K562 (cell line): ENCODE measurements at regions not wholly inside any gene's neighbourhood (a gene's known extent, or its start where the extent isn't known, plus 50 kb on each side); places are given as distances from the start of the nearest gene placed in this dataset.

Experiments used
- ATAC-seq: fragments of 200-7000 bp; cut with Tn5 transposase; 3 replicates; pipeline ENCODE4 v1.9.1; 2020; ENCODE audit warnings: moderate library complexity
- BruUV-seq: library from RNA; stranded (reverse); fragments of 400-500 nt; replicated peaks from 2 replicates; lab custom pipeline; 2021; lab: Mats Ljungman, UMichigan
- CTCF ChIA-PET: fragments of 300-600 bp; formaldehyde crosslinking; extraction: SDS; loops from one replicate; lab custom pipeline; 2021; ENCODE audit warnings: low intra/inter-chr PET ratio; lab: Yijun Ruan, JAX
- POLR2A ChIA-PET: fragments of 300-600, 350-650 bp; sonication (Branson Sonifier 250); formaldehyde crosslinking; extraction: SDS; loops from one replicate; lab custom pipeline; 2021; ENCODE audit warnings: antibody characterized with exemption, inconsistent platforms; lab: Yijun Ruan, JAX
- DNase-seq, 4 experiments: peaks; one replicate each; pipeline versions ENCODE4 v3.0.0 to v3.0.0-alpha.2; 2011 to 2018; ENCODE audit warnings: low spot score in 3 of 4, mixed read lengths in 3 of 4; ENCODE audit errors: extremely low read depth in 1 of 4
- FAIRE-seq: peaks from 2 replicates; lab custom pipeline; 2011; peaks lifted over from hg19 to GRCh38; lab: Jason Lieb, UNC
- H2AFZ ChIP-seq: 2 replicates; pipeline ENCODE4 v1.6.0; 2011; ENCODE audit warnings: low read depth, low read length, control low read depth, inconsistent platforms
- H3K27ac ChIP-seq: fragments of 200-600 bp; 3 replicates; pipeline ENCODE4 v1.8.0; 2011; ENCODE audit warnings: low read depth, mild to moderate bottlenecking, control low read depth, inconsistent platforms, low read length, moderate library complexity, mixed read lengths; ENCODE audit errors: extremely low read depth
- H3K27me3 ChIP-seq, 2 experiments: fragments of 300-600 bp in 1 of 2; 2 replicates in 1 of 2; 3 replicates in 1 of 2; pipeline versions ENCODE4 v1.6.0 to v1.8.0; 2011; ENCODE audit warnings: inconsistent platforms in 2 of 2, low read length in 2 of 2, mild to moderate bottlenecking in 1 of 2, mixed read lengths in 1 of 2, moderate library complexity in 1 of 2; ENCODE audit not compliant: control insufficient read depth in 2 of 2, insufficient read depth in 2 of 2
- H3K36me3 ChIP-seq: fragments of 300-600 bp; 3 replicates; pipeline ENCODE4 v1.8.0; 2011; ENCODE audit warnings: mild to moderate bottlenecking, low read length, inconsistent platforms; ENCODE audit not compliant: control insufficient read depth, insufficient read depth
- H3K4me1 ChIP-seq, 2 experiments: fragments of 200-600 bp in 1 of 2; replicated peaks in 1 of 2; 2 replicates in 1 of 2; 3 replicates in 1 of 2; pipeline versions ENCODE4 v1.5.1 to v1.8.0; 2011; ENCODE audit warnings: inconsistent platforms in 2 of 2, low read length in 2 of 2, mild to moderate bottlenecking in 1 of 2, mixed read lengths in 1 of 2, moderate library complexity in 1 of 2; ENCODE audit not compliant: control insufficient read depth in 2 of 2, insufficient read depth in 2 of 2
- H3K4me2 ChIP-seq: 2 replicates; pipeline ENCODE4 v1.6.1; 2011; ENCODE audit warnings: low read length, control low read depth, inconsistent platforms, mixed read lengths; ENCODE audit not compliant: insufficient read depth
- H3K4me3 ChIP-seq: fragments of 200-600 bp; sonication (generic), shearing (Covaris generic); 2 replicates; pipeline ENCODE4 v1.5.1; 2016; ENCODE audit warnings: control low read depth, inconsistent platforms
- H3K79me2 ChIP-seq: fragments of 200-600 bp; 3 replicates; pipeline ENCODE4 v1.8.0; 2011; ENCODE audit warnings: low read length, inconsistent platforms; ENCODE audit not compliant: control insufficient read depth, insufficient read depth
- H3K9ac ChIP-seq, 2 experiments: 2 replicates each; pipeline versions ENCODE4 v1.6.0 to v1.6.1; 2011; ENCODE audit warnings: low read depth in 2 of 2, low read length in 2 of 2, control low read depth in 1 of 2, inconsistent platforms in 1 of 2, mild to moderate bottlenecking in 1 of 2, mixed read lengths in 1 of 2; ENCODE audit not compliant: insufficient read depth in 1 of 2
- H3K9me1 ChIP-seq: one replicate; pipeline ENCODE4 v1.6.0; 2011; ENCODE audit warnings: inconsistent platforms, mild to moderate bottlenecking, low read length, moderate library complexity; ENCODE audit not compliant: control insufficient read depth, insufficient read depth
- H3K9me3 ChIP-seq: replicated peaks from 2 replicates; pipeline ENCODE4 v1.5.1; 2011; ENCODE audit warnings: low read depth, low read length, inconsistent platforms; ENCODE audit not compliant: control insufficient read depth, insufficient read depth
- H4K20me1 ChIP-seq: replicated peaks from 2 replicates; pipeline ENCODE4 v1.6.1; 2011; ENCODE audit warnings: low read length, inconsistent platforms, mixed read lengths; ENCODE audit not compliant: control insufficient read depth, insufficient read depth
- CEBPZ ChIP-seq: fragments of 150-350 bp; IDR thresholded peaks from 2 replicates; pipeline ENCODE4 v1.6.1; 2014; ENCODE audit warnings: low read depth, mild to moderate bottlenecking, low read length, borderline replicate concordance
- ETS2 ChIP-seq: IDR thresholded peaks from 2 replicates; pipeline ENCODE4 v1.6.1; 2016; ENCODE audit warnings: borderline replicate concordance, missing genetic modification characterization, mild to moderate bottlenecking, moderate library complexity, missing compliant biosample characterization; ENCODE audit not compliant: poor library complexity, severe bottlenecking
- HMG20B ChIP-seq: fragments of 250-450 bp; sonication (Bioruptor Pico); IDR thresholded peaks from 2 replicates; pipeline ENCODE4 v1.5.0; 2021; ENCODE audit warnings: mild to moderate bottlenecking
- KDM1A ChIP-seq, 2 experiments: fragments of 450-650 bp; IDR thresholded peaks; 2 replicates each; pipeline ENCODE4 v1.6.1; 2016; ENCODE audit warnings: mild to moderate bottlenecking in 2 of 2
- MAZ ChIP-seq, 2 experiments: fragments of 450-650 bp in 1 of 2; sonication (generic) in 1 of 2; formaldehyde crosslinking; IDR thresholded peaks in 1 of 2; conservative IDR thresholded peaks in 1 of 2; 2 replicates each; pipeline versions ENCODE4 v1.4.0 to v1.5.0; 2020; ENCODE audit warnings: mild to moderate bottlenecking in 1 of 2, missing genetic modification reagents in 1 of 2
- PRMT5 ChIP-seq: sonication (generic); formaldehyde crosslinking; IDR thresholded peaks from 2 replicates; pipeline ENCODE4 v1.5.0; 2020; ENCODE audit warnings: missing genetic modification reagents
- THRAP3 ChIP-seq: fragments of 450-650 bp; IDR thresholded peaks from 2 replicates; pipeline ENCODE4 v1.6.1; 2016; ENCODE audit warnings: mild to moderate bottlenecking, inconsistent platforms, borderline replicate concordance
- YY1 ChIP-seq, 3 experiments: IDR thresholded peaks; 2 replicates each; pipeline ENCODE4 v1.6.1; 2011; ENCODE audit warnings: low read length in 2 of 3, mild to moderate bottlenecking in 2 of 3, moderate library complexity in 2 of 3, borderline replicate concordance in 1 of 3, control low read depth in 1 of 3, low read depth in 1 of 3; ENCODE audit not compliant: insufficient read depth in 3 of 3, insufficient replicate concordance in 2 of 3, control insufficient read depth in 1 of 3, insufficient read length in 1 of 3; ENCODE audit errors: extremely low read depth in 1 of 3
- ZBTB5 ChIP-seq: fragments of 450-650 bp; IDR thresholded peaks from 2 replicates; pipeline ENCODE4 v1.6.1; 2017; ENCODE audit warnings: antibody characterized with exemption
- ZC3H8 ChIP-seq: fragments of 450-650 bp; IDR thresholded peaks from 2 replicates; pipeline ENCODE4 v1.6.1; 2017
- ZFP91 ChIP-seq: sonication (generic); formaldehyde crosslinking; IDR thresholded peaks from 2 replicates; pipeline ENCODE4 v1.8.0; 2022; ENCODE audit warnings: mild to moderate bottlenecking, missing genetic modification reagents
- WGBS: fragments of 100-300 bp; shearing (Covaris generic); methylation state at CpG from one replicate; pipeline ENCODE4 v1.1.6; 2016; ENCODE audit warnings: low coverage, mixed read lengths; ENCODE audit not compliant: insufficient coverage; ENCODE audit errors: missing lambda C conversion rate; 5-methylcytosine and 5-hydroxymethylcytosine counted together
- in situ Hi-C: fragments of 300-500 bp; cut with MboI; formaldehyde crosslinking; loops from 4 replicates; pipeline ENCODE4 v1.15.0; 2018; ENCODE audit warnings: inconsistent platforms, mixed read lengths
- intact Hi-C: fragments of 100-400 bp; cut with micrococcal nuclease; formaldehyde crosslinking; loops from 2 replicates; pipeline ENCODE4 v1.14.2; 2022
- TF ChIP-seq, protein P1 (sequence below), 2 experiments: fragments of 450-650 bp in 1 of 2; sonication (generic) in 1 of 2; formaldehyde crosslinking; conservative IDR thresholded peaks; 2 replicates each; pipeline versions ENCODE4 v1.4.0 to v1.8.1; 2020 to 2022; ENCODE audit warnings: mild to moderate bottlenecking in 1 of 2, missing genetic modification reagents in 1 of 2

GRCh38 chr4:30536231-30536630 lies 183.9 kb upstream of the PCDH7 start (continued):
- TF ChIP-seq, protein P1, sequence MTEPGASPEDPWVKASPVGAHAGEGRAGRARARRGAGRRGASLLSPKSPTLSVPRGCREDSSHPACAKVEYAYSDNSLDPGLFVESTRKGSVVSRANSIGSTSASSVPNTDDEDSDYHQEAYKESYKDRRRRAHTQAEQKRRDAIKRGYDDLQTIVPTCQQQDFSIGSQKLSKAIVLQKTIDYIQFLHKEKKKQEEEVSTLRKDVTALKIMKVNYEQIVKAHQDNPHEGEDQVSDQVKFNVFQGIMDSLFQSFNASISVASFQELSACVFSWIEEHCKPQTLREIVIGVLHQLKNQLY (CRISPR knock-in tag; conservative IDR thresholded peaks at IDR 0.05), result no peak
- TF ChIP-seq PRMT5 (CRISPR knock-in tag) (no peak), THRAP3 (no peak)

GRCh38 chr4:30537456-30537855 lies 182.7 kb upstream of the PCDH7 start:
- Histone ChIP-seq H4K20me1 (no peaks in the 10 kb centered on the region), H2AFZ (no peak overlapping the region), H3K9ac (no peak overlapping the region), H3K4me3 (no peak overlapping the region), H3K27ac (no peak overlapping the region), H3K9me1 (no peaks in the 10 kb centered on the region), H3K4me1 (no peaks in the 10 kb centered on the region), H3K9me3 (no peaks in the 10 kb centered on the region), H3K27me3 (no peaks in the 10 kb centered on the region), H3K4me2 (no peak overlapping the region), H3K79me2 (no peaks in the 10 kb centered on the region), H3K36me3 (no peaks in the 10 kb centered on the region)
- POLR2A ChIA-PET, result no interaction called here
- ATAC-seq (no peak), DNase-seq (no peak), FAIRE-seq (no peak)
- intact Hi-C loops (no loop called here), in situ Hi-C loops (no loop called here)
- CTCF ChIA-PET, result no interaction called here
- 0% methylated on average over 3 of the region's 3 CpGs for WGBS
- no TSS peak for BruUV-seq
- TF ChIP-seq CEBPZ (no peak), KDM1A (IDR thresholded peaks at IDR 0.05) (no peak), MAZ (CRISPR knock-in tag; conservative IDR thresholded peaks at IDR 0.05 in 1 of 2, IDR thresholded peaks at IDR 0.05 in 1 of 2) (no peak), HMG20B (CRISPR knock-in tag) (no peak), ZBTB5 (no peak), ZC3H8 (no peak), YY1 (IDR thresholded peaks at IDR 0.05; ENCODE audit: borderline replicate concordance in 1 of 3, control insufficient read depth in 1 of 3, extremely low read depth in 1 of 3, insufficient read depth in 3 of 3, insufficient read length in 1 of 3, insufficient replicate concordance in 2 of 3, low read depth in 1 of 3, low read length in 2 of 3) (no peak), ETS2 (tag) (no peak), ZFP91 (CRISPR knock-in tag) (no peak)
